GM19043 (cell line): ENCODE measurements at regions not wholly inside any gene's neighbourhood (a gene's known extent, or its start where the extent isn't known, plus 50 kb on each side); places are given as distances from the start of the nearest gene placed in this dataset.
"Not testable (repeated sequence)": the region's sequence is repeated elsewhere in the genome, so short reads cannot be mapped to it uniquely, and the experiment has no call there.

Experiments
- ATAC-seq: cut with Tn5 transposase; IDR thresholded peaks from one replicate; pipeline ENCODE4 v1.9.1; 2021; ENCODE audit warnings: low read depth; ENCODE audit not compliant: unreplicated experiment

- ATAC-seq, result no peak
Observed at GRCh38 chr14:58725871-58726270, 88.1 kb downstream of the DACT1 start.

- no peak for ATAC-seq
Observed at GRCh38 chr14:58730792-58731464, 93.2 kb downstream of the DACT1 start.

- no peak for ATAC-seq
Observed at GRCh38 chr14:58731465-58732293, 93.9 kb downstream of the DACT1 start.

- ATAC-seq, result no peak
Observed at GRCh38 chr14:58732387-58732786, 94.6 kb downstream of the DACT1 start.

GRCh38 chr14:58733451-58734208 lies 95.9 kb downstream of the DACT1 start:
- ATAC-seq, result no peak

GRCh38 chr14:58735596-58735995 lies 97.8 kb downstream of the DACT1 start:
- ATAC-seq, result no peak

GRCh38 chr14:58736606-58737005 lies 98.8 kb downstream of the DACT1 start:
- no peak for ATAC-seq

GRCh38 chr14:58737511-58737910 lies 99.7 kb downstream of the DACT1 start:
- ATAC-seq, result no peak

GRCh38 chr14:58738189-58738836 lies 100.6 kb downstream of the DACT1 start:
- ATAC-seq, result no peak

- ATAC-seq, result no peak
Observed at GRCh38 chr14:58738876-58739275, 101.1 kb downstream of the DACT1 start.

- ATAC-seq, result peak; percentile 73
Observed at GRCh38 chr14:58739674-58740073, 101.9 kb downstream of the DACT1 start.

GRCh38 chr14:58740379-58740935 lies 102.7 kb downstream of the DACT1 start:
- no peak for ATAC-seq

- ATAC-seq, result no peak
Observed at GRCh38 chr14:58744801-58745394, 107.1 kb downstream of the DACT1 start.

GRCh38 chr14:58746261-58746660 lies 108.5 kb downstream of the DACT1 start:
- ATAC-seq, result no peak

- ATAC-seq, result no peak
Observed at GRCh38 chr14:58746701-58747100, 108.9 kb downstream of the DACT1 start.

- ATAC-seq, result no peak
Observed at GRCh38 chr14:58747181-58747580, 109.4 kb downstream of the DACT1 start.

- not testable (repeated sequence) for ATAC-seq
Observed at GRCh38 chr14:58748251-58748650, 110.5 kb downstream of the DACT1 start.

GRCh38 chr14:58749066-58749669 lies 111.4 kb downstream of the DACT1 start:
- peak; percentile 93 for ATAC-seq
